GM10248 (cell line): ENCODE measurements at regions not wholly inside any gene's neighbourhood (a gene's known extent, or its start where the extent isn't known, plus 50 kb on each side); places are given as distances from the start of the nearest gene placed in this dataset.

Source experiments
- CTCF ChIA-PET: fragments of 300-600 bp; sonication (Branson Sonifier 250); formaldehyde crosslinking; extraction: SDS; loops from one replicate; lab custom pipeline; 2021; ENCODE audit warnings: antibody characterized with exemption; lab: Yijun Ruan, JAX
- POLR2A ChIA-PET: fragments of 350-650 bp; sonication (Branson Sonifier 250); formaldehyde crosslinking; extraction: SDS; loops from one replicate; lab custom pipeline; 2020; ENCODE audit warnings: antibody characterized with exemption; lab: Yijun Ruan, JAX
- DNase-seq: peaks from one replicate; pipeline ENCODE4 v3.0.0; 2012; ENCODE audit errors: extremely low spot score
- CTCF ChIP-seq: IDR thresholded peaks from 2 replicates; pipeline ENCODE4 v1.5.1; 2012; ENCODE audit warnings: mild to moderate bottlenecking, low read depth; ENCODE audit errors: extremely low read depth, missing control alignments, control extremely low read depth

- CTCF ChIA-PET: no interaction called here
- POLR2A ChIA-PET: no interaction called here
- no peak for TF ChIP-seq CTCF
- DNase-seq: no peak
These were observed 479.1 kb upstream of the ZNF717 start for GRCh38 chr3:76264496-76264895.

GRCh38 chr3:76264911-76265310, 479.6 kb upstream of the ZNF717 start:
- no peak for DNase-seq
- ChIA-PET CTCF (no interaction called here), POLR2A (no interaction called here)
- TF ChIP-seq CTCF: no peak

GRCh38 chr3:76266511-76266910, 481.2 kb upstream of the ZNF717 start:
- no peak for TF ChIP-seq CTCF
- no peak for DNase-seq
- ChIA-PET POLR2A (no interaction called here), CTCF (no interaction called here)

GRCh38 chr3:76267851-76268380, 482.6 kb upstream of the ZNF717 start:
- TF ChIP-seq CTCF: no peak
- POLR2A ChIA-PET: no interaction called here

GRCh38 chr3:76293856-76294255, 508.5 kb upstream of the ZNF717 start:
- DNase-seq: no peak
- ChIA-PET CTCF (no interaction called here), POLR2A (no interaction called here)
- no peak for TF ChIP-seq CTCF

More at GRCh38 chr3:76267851-76268380, 482.6 kb upstream of the ZNF717 start:
- CTCF ChIA-PET: interaction anchor here (0.7 kb wide), 1 partner anchor 10 kb away, joined by 3 read pairs; no protein-coding TSS in a partner anchor
- DNase-seq: no peak

GRCh38 chr3:76300746-76301145, 515.4 kb upstream of the ZNF717 start:
- ChIA-PET POLR2A (no interaction called here), CTCF (no interaction called here)
- TF ChIP-seq CTCF: no peak
- no peak for DNase-seq
